K562 (cell line): ENCODE measurements at regions not wholly inside any gene's neighbourhood (a gene's known extent, or its start where the extent isn't known, plus 50 kb on each side); places are given as distances from the start of the nearest gene placed in this dataset.

ENCODE experiments used
- BCLAF1 ChIP-seq, 2 experiments: fragments of 450-650 bp in 1 of 2; IDR thresholded peaks; 2 replicates each; pipeline ENCODE4 v1.6.1; 2011 to 2017; ENCODE audit warnings: low read depth in 2 of 2, antibody characterized with exemption in 1 of 2, borderline replicate concordance in 1 of 2, low read length in 1 of 2, mild to moderate bottlenecking in 1 of 2, mixed read lengths in 1 of 2; ENCODE audit not compliant: control insufficient read depth in 1 of 2
- EZH2 ChIP-seq: IDR thresholded peaks from 2 replicates; pipeline ENCODE4 v1.6.1; 2012; ENCODE audit warnings: low read depth, mild to moderate bottlenecking, inconsistent platforms, low read length, borderline replicate concordance
- GTF2E2 ChIP-seq: fragments of 200-800 bp; sonication (Bioruptor generic); IDR thresholded peaks from 2 replicates; pipeline ENCODE4 v1.6.1; 2016; ENCODE audit warnings: missing genetic modification characterization, missing compliant biosample characterization
- POLR2AphosphoS2 ChIP-seq: IDR thresholded peaks from 2 replicates; pipeline ENCODE4 v1.6.1; 2012; ENCODE audit warnings: low read length, improper control_type of control experiment
- ZZZ3 ChIP-seq: fragments of 450-650 bp; IDR thresholded peaks from 2 replicates; pipeline ENCODE4 v1.6.1; 2016; ENCODE audit warnings: antibody characterized with exemption, mild to moderate bottlenecking, moderate library complexity

- TF ChIP-seq POLR2AphosphoS2 = no peak
- TF ChIP-seq EZH2 = no peak
- TF ChIP-seq BCLAF1 (IDR thresholded peaks at IDR 0.05; ENCODE audit: borderline replicate concordance in 1 of 2, control insufficient read depth in 1 of 2, low read depth in 2 of 2, low read length in 1 of 2) = no peak
- no peak for TF ChIP-seq ZZZ3
- TF ChIP-seq GTF2E2 = no peak
These were observed 298.0 kb upstream of the MSX2 start for GRCh38 chr5:174426388-174426787.
